Upper lobe of right lung (tissue), 1 donor: ENCODE measurements at regions not wholly inside any gene's neighbourhood (a gene's known extent, or its start where the extent isn't known, plus 50 kb on each side); places are given as distances from the start of the nearest gene placed in this dataset.
"Not testable (repeated sequence)": the region's sequence is repeated elsewhere in the genome, so short reads cannot be mapped to it uniquely, and the experiment has no call there.

Source experiments
- ATAC-seq: fragments of 200-7000 bp; cut with Tn5 transposase; one replicate; pipeline ENCODE4 v1.9.1; 2020; ENCODE audit warnings: mild to moderate bottlenecking, moderate library complexity
- DNase-seq: peaks from one replicate; pipeline ENCODE4 v3.0.0-alpha.2; 2020
- H3K27ac ChIP-seq: fragments of 200-600 bp; one replicate; pipeline ENCODE4 v1.8.0; 2022
- H3K27me3 ChIP-seq: fragments of 200-600 bp; one replicate; pipeline ENCODE4 v1.8.0; 2022; ENCODE audit warnings: mild to moderate bottlenecking
- H3K36me3 ChIP-seq: fragments of 200-600 bp; one replicate; pipeline ENCODE4 v1.8.0; 2022
- H3K4me1 ChIP-seq: fragments of 200-600 bp; one replicate; pipeline ENCODE4 v1.8.0; 2022
- H3K4me3 ChIP-seq: fragments of 200-600 bp; one replicate; pipeline ENCODE4 v1.8.0; 2022; ENCODE audit warnings: mild to moderate bottlenecking
- H3K9me3 ChIP-seq: fragments of 200-600 bp; one replicate; pipeline ENCODE4 v1.8.0; 2022
- intact Hi-C: fragments of 100-400 bp; cut with DNase I; formaldehyde crosslinking; loops from one replicate; pipeline ENCODE4 v1.11.0; 2022
- donor health status: DM: no; HTN: yes; CAD: no; lungs with severe emphysema.

DNA sequence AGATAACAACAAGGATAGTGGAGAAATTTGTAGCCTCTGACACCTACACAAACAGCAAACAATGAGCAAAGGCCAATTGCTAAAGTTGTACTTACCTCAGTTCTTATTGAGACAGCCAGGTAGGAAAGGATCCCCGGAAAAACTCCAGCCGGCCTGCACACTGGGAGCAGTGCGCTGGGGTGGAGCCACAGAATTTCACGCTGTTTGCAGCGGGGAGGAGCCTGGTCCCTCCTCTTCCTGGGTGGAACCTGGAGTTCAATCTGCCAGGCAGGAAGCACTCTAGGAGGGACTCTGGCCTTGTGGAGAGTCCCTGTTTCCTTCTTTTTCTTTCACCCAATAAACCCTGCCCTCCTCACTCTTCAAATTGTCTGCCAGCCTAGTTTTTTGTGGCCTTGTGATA is 382.6 kb upstream of the TGIF2LX start:
- H3K9me3 ChIP-seq, H3K4me3 ChIP-seq, intact Hi-C loops, H3K27ac ChIP-seq, DNase-seq, ATAC-seq, H3K4me1 ChIP-seq, H3K27me3 ChIP-seq, H3K36me3 ChIP-seq: not testable (repeated sequence)

DNA sequence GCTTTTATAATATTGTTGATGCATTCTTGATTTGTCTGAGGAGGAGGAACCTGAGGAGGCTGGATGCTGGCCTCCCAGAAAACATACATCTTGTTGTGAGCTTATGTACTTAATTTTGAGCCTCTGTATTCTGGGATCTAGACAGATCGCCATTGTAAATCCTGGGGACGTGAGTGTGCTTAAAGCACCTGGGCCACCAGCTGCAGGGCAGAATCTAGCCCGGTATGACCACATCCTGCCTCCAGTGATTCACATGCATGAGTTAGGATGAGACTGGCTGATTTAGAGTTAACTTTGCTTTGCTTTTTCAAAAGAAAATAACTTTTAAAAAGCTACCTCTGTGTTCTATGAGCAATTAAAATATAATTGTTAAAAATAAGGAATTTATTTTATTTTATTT is 364.6 kb upstream of the TGIF2LX start:
- not testable (repeated sequence) for H3K4me1 ChIP-seq, ATAC-seq

GRCh38 chrX:89562079-89562478 is 359.6 kb upstream of the TGIF2LX start:
- ATAC-seq, H3K4me1 ChIP-seq, H3K27ac ChIP-seq, H3K9me3 ChIP-seq, H3K36me3 ChIP-seq, DNase-seq, H3K4me3 ChIP-seq, H3K27me3 ChIP-seq, intact Hi-C loops: not testable (repeated sequence)

More for the DNA sequence above, 364.6 kb upstream of the TGIF2LX start:
- H3K27ac ChIP-seq, intact Hi-C loops, DNase-seq, H3K27me3 ChIP-seq, H3K4me3 ChIP-seq, H3K9me3 ChIP-seq, H3K36me3 ChIP-seq: not testable (repeated sequence)

GRCh38 chrX:89563107-89563506 is 358.6 kb upstream of the TGIF2LX start:
- ATAC-seq, H3K9me3 ChIP-seq, H3K27me3 ChIP-seq, H3K4me1 ChIP-seq, intact Hi-C loops, H3K36me3 ChIP-seq, H3K4me3 ChIP-seq, H3K27ac ChIP-seq, DNase-seq: not testable (repeated sequence)

DNA sequence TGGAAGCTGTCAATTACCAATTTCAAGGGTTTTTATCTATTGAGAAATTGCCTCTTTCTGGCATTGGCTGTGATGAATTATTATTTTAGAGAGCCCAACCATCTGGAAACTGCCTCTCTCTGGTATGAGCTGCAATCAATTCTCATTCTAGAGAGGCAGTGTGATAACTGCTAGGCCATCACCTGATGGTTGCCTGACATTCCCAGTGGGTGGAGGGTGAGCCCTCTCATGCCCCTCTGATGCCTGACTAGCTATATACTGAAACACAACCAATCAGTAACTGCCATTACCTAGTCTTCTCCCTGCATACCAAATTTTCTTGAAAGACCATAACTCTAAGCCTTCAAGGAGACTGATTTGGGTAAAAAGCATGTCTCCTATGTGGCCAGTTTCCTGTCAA is 353.9 kb upstream of the TGIF2LX start:
- H3K27ac ChIP-seq, H3K27me3 ChIP-seq, DNase-seq, intact Hi-C loops, H3K36me3 ChIP-seq, H3K4me1 ChIP-seq, ATAC-seq, H3K9me3 ChIP-seq, H3K4me3 ChIP-seq: not testable (repeated sequence)

DNA sequence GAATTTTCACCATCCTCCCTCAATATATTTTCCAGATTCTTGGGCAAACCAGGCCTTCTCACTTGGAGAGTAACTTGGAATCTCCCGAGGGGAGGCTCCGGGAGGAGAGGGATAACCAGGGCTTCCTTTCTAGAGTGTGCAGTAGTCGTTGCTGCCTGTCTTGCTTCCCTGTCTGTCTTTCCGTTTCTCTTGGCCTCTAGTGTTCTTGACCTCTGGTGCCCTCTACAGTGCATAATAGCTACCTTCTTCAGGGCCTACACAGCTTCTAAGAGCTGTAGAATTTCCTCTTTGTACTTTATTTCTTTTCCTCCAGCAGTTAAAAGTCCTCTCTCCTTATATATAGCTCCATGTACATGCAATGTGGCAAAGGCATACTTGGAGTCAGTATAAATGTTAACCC is 339.8 kb upstream of the TGIF2LX start:
- ATAC-seq, H3K27ac ChIP-seq, H3K4me3 ChIP-seq, H3K36me3 ChIP-seq, DNase-seq, H3K27me3 ChIP-seq, H3K4me1 ChIP-seq, H3K9me3 ChIP-seq, intact Hi-C loops: not testable (repeated sequence)

DNA sequence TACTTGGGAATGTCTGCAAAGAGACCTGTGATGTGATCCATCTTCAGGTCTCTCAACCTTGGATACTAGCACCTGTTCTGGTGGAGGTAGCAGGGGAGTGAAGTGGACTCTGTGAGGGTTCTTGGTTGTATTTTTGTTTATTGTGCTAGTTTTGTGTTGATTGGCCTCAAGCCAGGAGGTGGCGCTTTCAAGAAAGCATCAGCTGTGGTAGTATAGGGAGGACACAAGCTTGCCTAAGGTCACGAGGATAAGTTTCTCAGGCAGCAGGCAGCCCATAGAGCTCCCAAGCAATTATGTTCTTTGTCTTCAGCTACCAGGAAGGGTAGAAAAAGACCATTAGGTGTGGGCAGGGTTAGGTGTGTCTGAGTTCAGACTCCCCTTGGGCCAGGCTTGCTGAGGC is 289.9 kb upstream of the TGIF2LX start:
- H3K4me3 ChIP-seq, H3K9me3 ChIP-seq, H3K36me3 ChIP-seq, intact Hi-C loops, H3K4me1 ChIP-seq, H3K27me3 ChIP-seq, ATAC-seq, H3K27ac ChIP-seq, DNase-seq: not testable (repeated sequence)

- ATAC-seq: not testable (repeated sequence)
These were observed 285.8 kb upstream of the TGIF2LX start for GRCh38 chrX:89635887-89636286.

DNA sequence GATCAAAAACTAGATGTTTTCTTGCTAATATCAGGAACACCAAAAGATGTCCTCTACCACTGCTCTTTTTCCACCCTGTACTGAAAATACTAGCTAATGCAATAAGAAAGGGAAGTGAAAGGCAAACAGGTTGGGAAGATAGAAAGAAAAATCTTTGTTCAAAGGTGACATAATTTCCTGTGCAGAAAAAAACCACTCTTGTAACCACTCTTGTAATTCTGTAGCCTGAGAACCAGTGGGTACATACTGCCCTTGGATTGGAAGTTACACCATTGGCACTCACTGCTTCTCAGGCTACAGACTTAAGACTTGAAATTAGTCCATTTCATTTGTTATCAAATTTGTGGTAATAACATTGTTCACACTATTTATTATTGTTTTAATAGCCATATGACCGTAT is 263.0 kb upstream of the TGIF2LX start:
- H3K27ac ChIP-seq, H3K4me1 ChIP-seq, H3K4me3 ChIP-seq, H3K9me3 ChIP-seq, H3K27me3 ChIP-seq, intact Hi-C loops, ATAC-seq, DNase-seq, H3K36me3 ChIP-seq: not testable (repeated sequence)

More at GRCh38 chrX:89635887-89636286, 285.8 kb upstream of the TGIF2LX start:
- H3K9me3 ChIP-seq, intact Hi-C loops, H3K36me3 ChIP-seq, H3K4me1 ChIP-seq, DNase-seq, H3K27ac ChIP-seq, H3K4me3 ChIP-seq, H3K27me3 ChIP-seq: not testable (repeated sequence)

DNA sequence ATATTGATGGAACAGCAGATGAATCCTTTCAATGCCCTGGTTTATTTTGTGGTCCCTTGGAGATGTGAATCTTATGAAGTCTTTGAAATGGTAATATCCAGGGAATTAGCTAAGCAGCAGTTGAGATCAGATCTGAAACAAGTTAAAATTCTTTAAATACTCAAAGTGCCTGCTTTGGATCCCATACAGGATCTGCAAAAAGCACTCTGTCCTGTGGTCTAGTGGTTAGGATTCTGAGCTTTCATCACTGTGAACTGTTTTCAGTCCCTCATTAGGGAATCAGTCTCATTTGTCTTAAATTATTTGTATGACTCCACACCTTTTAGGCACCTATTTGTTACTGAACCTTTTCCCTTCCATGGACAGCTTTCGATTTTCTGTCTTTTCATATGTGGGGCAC is 215.2 kb upstream of the TGIF2LX start:
- H3K36me3 ChIP-seq, DNase-seq, ATAC-seq, H3K27me3 ChIP-seq, H3K27ac ChIP-seq, H3K4me3 ChIP-seq, intact Hi-C loops, H3K4me1 ChIP-seq, H3K9me3 ChIP-seq: not testable (repeated sequence)

DNA sequence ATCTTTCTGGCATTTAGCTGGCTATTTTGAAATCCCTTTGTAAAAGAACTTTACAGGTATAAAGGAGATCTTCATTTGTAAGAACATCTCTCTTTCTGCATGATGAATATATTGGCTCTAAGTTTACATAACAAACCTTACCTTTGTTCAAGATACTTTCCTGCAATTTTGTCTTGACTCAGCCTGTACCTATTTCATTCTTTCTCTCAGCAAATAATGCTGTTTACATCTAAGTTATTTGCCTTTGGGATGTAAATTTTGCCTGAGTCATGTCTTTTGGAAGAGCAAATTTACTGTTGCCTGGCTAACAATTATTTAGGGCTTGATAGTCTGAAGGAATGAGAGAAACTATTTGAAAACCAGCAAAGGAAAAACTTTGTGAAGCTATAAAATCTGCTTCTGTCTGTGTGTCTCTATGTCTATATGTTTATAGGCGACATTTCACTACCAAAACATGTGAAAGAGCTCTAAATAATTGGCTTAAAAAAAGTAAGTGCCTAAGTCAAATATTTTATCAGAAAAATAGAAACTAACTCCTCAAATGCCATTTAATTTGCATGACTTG is 214.3 kb upstream of the TGIF2LX start:
- intact Hi-C loops, H3K27ac ChIP-seq, DNase-seq, H3K27me3 ChIP-seq, H3K4me3 ChIP-seq, H3K9me3 ChIP-seq, H3K36me3 ChIP-seq, ATAC-seq, H3K4me1 ChIP-seq: not testable (repeated sequence)

- intact Hi-C loops, H3K4me1 ChIP-seq, H3K4me3 ChIP-seq, DNase-seq, H3K27me3 ChIP-seq, H3K9me3 ChIP-seq, H3K36me3 ChIP-seq, H3K27ac ChIP-seq, ATAC-seq: not testable (repeated sequence)
These were observed 187.3 kb upstream of the TGIF2LX start for GRCh38 chrX:89734367-89734766.

DNA sequence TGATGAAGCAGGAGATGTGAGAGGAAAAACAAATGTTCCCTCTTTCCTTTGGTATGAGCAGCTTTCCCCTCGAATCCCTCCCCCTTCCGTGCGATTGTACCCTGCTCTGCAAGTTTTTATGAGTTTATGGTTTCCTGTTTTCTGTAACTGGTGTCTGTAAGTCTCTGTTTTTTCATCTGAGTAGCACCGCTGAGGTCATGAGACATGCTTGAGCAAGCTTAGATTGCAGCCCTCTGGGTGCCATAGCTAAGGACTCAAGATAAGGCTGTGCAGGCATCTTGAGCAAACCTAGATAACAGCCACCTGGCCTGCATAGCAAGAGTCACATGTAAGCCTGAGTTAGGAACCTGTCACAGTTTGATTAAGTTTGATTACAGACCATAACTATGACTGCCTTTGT is 165.2 kb upstream of the TGIF2LX start:
- H3K27ac ChIP-seq, ATAC-seq, H3K36me3 ChIP-seq, H3K4me3 ChIP-seq, H3K27me3 ChIP-seq, H3K4me1 ChIP-seq, DNase-seq, intact Hi-C loops, H3K9me3 ChIP-seq: not testable (repeated sequence)
